ENCODE measurements at regions not wholly inside any gene's neighbourhood (a gene's known extent, or its start where the extent isn't known, plus 50 kb on each side); places are given as distances from the start of the nearest gene placed in this dataset.
"Not testable (repeated sequence)": the region's sequence is repeated elsewhere in the genome, so short reads cannot be mapped to it uniquely, and the experiment has no call there.

DNA sequence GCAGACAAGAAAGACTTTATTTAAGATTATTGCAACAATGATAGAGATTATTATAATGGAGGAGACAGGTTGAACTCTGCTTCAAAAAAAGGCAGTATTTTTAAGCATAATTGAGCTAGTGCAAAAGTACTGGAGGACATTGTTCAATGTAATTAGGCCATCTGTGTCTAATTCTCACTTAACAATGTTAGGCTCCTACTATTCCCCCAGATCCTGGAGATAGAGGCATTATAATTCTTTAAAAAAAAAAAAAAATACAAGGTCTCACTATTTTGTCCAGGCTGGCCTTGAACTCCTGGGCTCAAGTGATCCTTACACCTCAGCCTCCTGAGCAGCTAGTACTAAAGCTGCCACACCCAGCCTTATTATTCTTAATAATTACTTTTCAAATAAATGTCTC is 193.4 kb upstream of the NUDT12 start:
- no peak for DNase-seq (ENCODE audit: extremely low read depth in 1 of 11, low read depth in 9 of 11, low spot score in 4 of 11)

- no peak for DNase-seq (ENCODE audit: extremely low read depth in 1 of 11, low read depth in 9 of 11, low spot score in 4 of 11)
Observed at GRCh38 chr5:103745353-103746065, 182.9 kb upstream of the NUDT12 start.

DNA sequence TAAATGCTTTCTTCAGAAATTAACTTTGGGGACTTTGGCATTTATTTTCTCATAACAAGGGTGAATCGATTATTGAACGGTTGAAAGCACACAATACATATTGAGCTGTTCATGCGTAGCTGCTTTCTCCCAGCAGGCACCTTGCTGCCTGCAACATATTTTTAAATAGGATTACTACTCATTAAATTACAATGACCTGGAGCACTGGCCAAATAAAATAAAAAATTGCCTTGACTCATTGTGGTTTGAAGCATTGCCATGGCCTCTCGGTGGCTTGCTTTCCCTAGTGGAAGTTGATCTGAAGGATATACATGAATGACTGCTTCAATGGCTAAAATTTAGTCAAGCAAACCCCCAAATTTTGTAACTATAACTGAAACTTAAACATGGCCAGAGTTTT is 181.6 kb upstream of the NUDT12 start:
- no peak for DNase-seq (ENCODE audit: extremely low read depth in 1 of 11, low read depth in 9 of 11, low spot score in 4 of 11)

GRCh38 chr5:103743421-103743820 is 180.8 kb upstream of the NUDT12 start:
- no peak for DNase-seq (ENCODE audit: extremely low read depth in 1 of 11, low read depth in 9 of 11, low spot score in 4 of 11)

- DNase-seq (ENCODE audit: extremely low read depth in 1 of 11, low read depth in 9 of 11, low spot score in 4 of 11): no peak
Observed at GRCh38 chr5:103741984-103742383, 179.4 kb upstream of the NUDT12 start.

DNA sequence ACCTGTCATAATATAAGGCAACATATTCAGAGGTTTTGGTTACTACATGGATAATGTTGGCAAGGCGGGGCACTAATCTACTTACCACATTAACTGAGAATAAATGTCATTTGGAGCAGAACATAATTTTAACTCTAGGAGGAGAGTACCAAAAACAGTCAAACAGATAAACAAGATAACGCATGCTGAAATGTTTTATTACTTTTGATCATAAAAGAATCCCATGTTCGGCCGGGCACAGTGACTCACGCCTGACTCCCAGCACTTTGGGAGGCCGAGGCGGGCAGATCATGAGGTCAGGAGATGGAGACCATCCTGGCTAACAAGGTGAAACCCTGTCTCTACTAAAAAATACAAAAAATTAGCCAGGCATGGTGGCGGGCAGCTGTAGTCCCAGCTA is 173.8 kb upstream of the NUDT12 start:
- DNase-seq (ENCODE audit: extremely low read depth in 1 of 11, low read depth in 9 of 11, low spot score in 4 of 11): not testable (repeated sequence)

DNA sequence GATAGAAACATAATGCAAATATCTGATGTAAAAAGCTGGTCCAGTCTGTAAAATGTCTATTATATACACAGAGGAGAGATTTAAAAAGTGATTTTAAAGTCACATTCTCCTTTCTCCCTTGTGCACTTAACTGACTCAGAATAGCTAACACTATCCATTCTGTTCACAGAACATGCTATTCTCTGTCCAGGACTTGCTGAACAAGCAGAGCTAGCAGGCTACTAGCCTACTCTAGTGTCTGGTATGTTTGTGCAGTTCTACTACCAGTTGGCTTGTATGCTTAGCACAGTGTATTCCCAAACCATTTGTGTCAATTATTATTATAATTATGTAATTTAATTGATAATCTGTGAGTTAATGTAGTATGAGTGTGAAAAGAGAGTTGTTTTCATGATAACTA is 161.7 kb upstream of the NUDT12 start:
- DNase-seq (ENCODE audit: extremely low read depth in 1 of 11, low read depth in 9 of 11, low spot score in 4 of 11): no peak

GRCh38 chr5:103721183-103721582 is 158.6 kb upstream of the NUDT12 start:
- DNase-seq (ENCODE audit: extremely low read depth in 1 of 11, low read depth in 9 of 11, low spot score in 4 of 11): no peak

GRCh38 chr5:103718108-103718507 is 155.5 kb upstream of the NUDT12 start:
- DNase-seq (ENCODE audit: extremely low read depth in 1 of 11, low read depth in 9 of 11, low spot score in 4 of 11): no peak

DNA sequence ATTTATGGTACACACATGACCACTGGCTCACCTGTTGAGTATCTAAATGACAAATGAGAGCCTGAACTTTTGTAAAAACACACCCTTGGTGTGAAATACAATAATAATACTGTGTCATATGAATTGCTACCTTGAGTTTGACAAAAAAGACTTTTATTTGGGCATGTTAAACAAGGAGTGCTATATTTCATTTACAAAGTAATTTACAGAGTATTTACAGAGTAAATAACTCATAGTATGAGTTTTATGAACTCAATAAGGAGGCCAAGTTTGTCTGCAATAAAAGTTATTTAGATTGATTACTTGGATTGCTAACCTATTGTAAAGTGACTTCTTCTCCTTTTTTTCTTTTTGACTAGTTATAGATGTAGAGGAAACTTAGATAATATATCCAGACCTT is 146.0 kb upstream of the NUDT12 start:
- DNase-seq (ENCODE audit: extremely low read depth in 1 of 11, low read depth in 9 of 11, low spot score in 4 of 11): no peak

DNA sequence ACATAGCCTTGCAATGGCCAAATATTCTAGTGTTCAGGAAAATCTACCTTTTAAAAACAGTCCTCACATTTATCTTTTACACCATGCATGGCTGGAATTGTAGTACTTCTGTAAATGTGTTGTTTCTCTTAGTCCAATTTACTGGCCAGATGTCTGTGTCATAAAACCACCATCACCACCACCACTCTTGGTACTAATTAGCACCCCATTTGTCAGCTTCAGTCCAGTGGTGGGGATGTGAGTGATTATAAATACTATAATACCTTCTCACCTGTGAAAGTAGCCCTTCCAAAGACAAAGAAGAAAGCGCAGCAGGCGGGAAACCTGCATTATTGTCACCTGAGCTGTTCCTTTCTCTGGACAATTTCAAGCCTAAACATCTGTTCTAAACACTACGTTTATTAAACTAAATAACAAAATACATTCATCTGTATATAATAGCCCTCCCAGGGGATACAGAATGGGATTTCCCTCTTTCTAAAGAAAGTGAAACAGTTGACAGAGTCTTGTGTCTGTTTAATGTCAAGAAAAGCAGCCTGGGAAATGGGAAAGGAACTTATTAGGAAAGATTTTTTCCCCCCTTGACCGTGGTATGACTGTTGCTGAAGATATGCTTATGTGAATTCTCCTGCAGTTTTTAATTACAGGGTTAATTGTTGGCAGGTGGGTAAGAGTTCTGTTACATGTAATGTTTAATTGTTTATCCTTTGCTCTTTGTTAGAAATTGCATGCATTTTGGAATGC is 144.5 kb upstream of the NUDT12 start:
- no peak for DNase-seq (ENCODE audit: extremely low read depth in 1 of 11, low read depth in 9 of 11, low spot score in 4 of 11)

- DNase-seq (ENCODE audit: extremely low read depth in 1 of 11, low read depth in 9 of 11, low spot score in 4 of 11): no peak
Observed at GRCh38 chr5:103703617-103704016, 141.0 kb upstream of the NUDT12 start.

DNA sequence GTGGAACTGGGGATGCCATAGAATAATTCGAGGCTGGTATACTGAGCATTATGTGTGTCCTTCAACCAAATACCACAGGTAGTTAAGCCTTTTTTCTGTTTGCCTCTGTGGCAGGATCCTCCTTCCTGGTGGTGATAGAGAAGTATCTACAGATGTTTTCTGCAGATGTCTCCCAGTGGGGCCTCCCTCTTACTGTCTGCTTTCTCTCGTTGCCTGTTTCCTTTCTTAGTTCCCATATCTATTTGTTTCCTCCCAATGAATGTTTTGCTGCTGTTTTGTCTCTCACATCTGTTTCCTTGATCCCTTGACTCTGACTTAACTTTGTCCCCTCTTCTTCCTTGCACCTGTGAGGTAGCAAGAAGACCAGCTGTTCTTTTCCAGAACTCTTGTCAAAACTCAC is 130.9 kb upstream of the NUDT12 start:
- DNase-seq (ENCODE audit: extremely low read depth in 1 of 11, low read depth in 9 of 11, low spot score in 4 of 11): no peak

GRCh38 chr5:103690676-103691075 is 128.1 kb upstream of the NUDT12 start:
- DNase-seq (ENCODE audit: extremely low read depth in 1 of 11, low read depth in 9 of 11, low spot score in 4 of 11): no peak

- no peak for DNase-seq (ENCODE audit: extremely low read depth in 1 of 11, low read depth in 9 of 11, low spot score in 4 of 11)
Observed at GRCh38 chr5:103679873-103680272, 117.3 kb upstream of the NUDT12 start.

DNA sequence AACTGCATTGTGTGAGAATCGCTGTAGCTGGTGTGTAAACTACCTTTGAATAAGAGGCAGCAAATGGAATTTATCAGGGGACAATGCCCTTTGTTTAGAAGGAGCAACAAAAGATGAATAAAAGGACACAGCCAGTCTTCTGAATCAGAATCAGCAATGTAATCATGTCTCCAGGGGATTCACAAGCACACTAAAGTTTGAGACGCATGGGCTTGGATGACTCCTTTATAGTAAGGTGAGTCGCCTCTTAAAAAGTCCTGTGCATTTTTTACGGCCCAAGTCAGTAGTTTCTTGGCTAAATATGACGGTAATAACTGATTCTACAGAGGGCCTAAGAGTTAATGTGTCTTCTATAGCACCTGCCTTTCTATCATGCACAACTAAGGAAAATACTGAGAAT is 113.6 kb upstream of the NUDT12 start:
- DNase-seq (ENCODE audit: extremely low read depth in 1 of 11, low read depth in 9 of 11, low spot score in 4 of 11): not testable (repeated sequence)

GRCh38 chr5:103674739-103675138 is 112.2 kb upstream of the NUDT12 start:
- DNase-seq (ENCODE audit: extremely low read depth in 1 of 11, low read depth in 9 of 11, low spot score in 4 of 11): no peak

- no peak for DNase-seq (ENCODE audit: extremely low read depth in 1 of 11, low read depth in 9 of 11, low spot score in 4 of 11)
Observed at GRCh38 chr5:103674251-103674650, 111.7 kb upstream of the NUDT12 start.

GRCh38 chr5:103669615-103670014 is 107.0 kb upstream of the NUDT12 start:
- no peak for DNase-seq (ENCODE audit: extremely low read depth in 1 of 11, low read depth in 9 of 11, low spot score in 4 of 11)

DNA sequence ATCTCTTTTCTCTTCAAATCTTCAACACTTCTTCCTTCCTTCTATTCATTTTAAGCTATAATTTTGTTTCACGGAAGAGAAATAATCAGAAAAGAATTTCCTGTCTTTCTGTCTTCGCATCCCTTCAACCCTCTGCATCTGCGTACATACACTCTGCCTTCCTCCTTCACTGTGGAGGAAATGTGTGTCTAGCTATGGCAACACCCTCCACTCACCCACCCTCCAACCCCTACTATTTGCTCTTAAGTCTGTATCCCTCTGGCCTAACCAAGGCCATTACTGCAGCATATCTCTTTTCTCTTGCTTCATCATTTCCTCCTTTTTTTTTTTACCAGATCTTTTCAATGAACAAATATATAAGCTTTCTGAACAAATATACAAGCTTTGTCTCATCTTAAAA is 105.7 kb upstream of the NUDT12 start:
- no peak for DNase-seq (ENCODE audit: extremely low read depth in 1 of 11, low read depth in 9 of 11, low spot score in 4 of 11)

GRCh38 chr5:103667068-103667467 is 104.5 kb upstream of the NUDT12 start:
- DNase-seq (ENCODE audit: extremely low read depth in 1 of 11, low read depth in 9 of 11, low spot score in 4 of 11): no peak
